ENCODE measurements at regions not wholly inside any gene's neighbourhood (a gene's known extent, or its start where the extent isn't known, plus 50 kb on each side); places are given as distances from the start of the nearest gene placed in this dataset.
"Not testable (repeated sequence)": the region's sequence is repeated elsewhere in the genome, so short reads cannot be mapped to it uniquely, and the experiment has no call there.

GRCh38 chr21:13304901-13305300, 304.7 kb upstream of the POTED start:
- not testable (repeated sequence) for TF ChIP-seq ZNF747 (tag by site-specific recombination; IDR thresholded peaks at IDR 0.05); ZNF670 (tag by site-specific recombination; IDR thresholded peaks at IDR 0.05; ENCODE audit: low read depth); ZNF37A (tag by site-specific recombination; IDR thresholded peaks at IDR 0.05); ZNF571 (tag by site-specific recombination; IDR thresholded peaks at IDR 0.05); ZBTB10 (tag by site-specific recombination; IDR thresholded peaks at IDR 0.05); ZFP37 (tag by site-specific recombination; IDR thresholded peaks at IDR 0.05); ELK4 (IDR thresholded peaks at IDR 0.05; ENCODE audit: borderline replicate concordance, low read depth, low read length); CTCF (tag by site-specific recombination; IDR thresholded peaks at IDR 0.05); ZBTB26 (tag by site-specific recombination; optimal IDR thresholded peaks at IDR 0.05); ZNF623 (tag by site-specific recombination; IDR thresholded peaks at IDR 0.05); TCF7L2 (IDR thresholded peaks at IDR 0.05; ENCODE audit: borderline replicate concordance, low read depth, low read length)

Data from HEK293 (cell line).